GM10248 (cell line): ENCODE measurements at regions not wholly inside any gene's neighbourhood (a gene's known extent, or its start where the extent isn't known, plus 50 kb on each side); places are given as distances from the start of the nearest gene placed in this dataset.
"Not testable (repeated sequence)": the region's sequence is repeated elsewhere in the genome, so short reads cannot be mapped to it uniquely, and the experiment has no call there.

ENCODE experiments used
- CTCF ChIA-PET: fragments of 300-600 bp; sonication (Branson Sonifier 250); formaldehyde crosslinking; extraction: SDS; loops from one replicate; lab custom pipeline; 2021; ENCODE audit warnings: antibody characterized with exemption; lab: Yijun Ruan, JAX
- POLR2A ChIA-PET: fragments of 350-650 bp; sonication (Branson Sonifier 250); formaldehyde crosslinking; extraction: SDS; loops from one replicate; lab custom pipeline; 2020; ENCODE audit warnings: antibody characterized with exemption; lab: Yijun Ruan, JAX
- DNase-seq: peaks from one replicate; pipeline ENCODE4 v3.0.0; 2012; ENCODE audit errors: extremely low spot score
- TF ChIP-seq, protein P1 (sequence below): IDR thresholded peaks from 2 replicates; pipeline ENCODE4 v1.5.1; 2012; ENCODE audit warnings: mild to moderate bottlenecking, low read depth; ENCODE audit errors: extremely low read depth, missing control alignments, control extremely low read depth

DNA sequence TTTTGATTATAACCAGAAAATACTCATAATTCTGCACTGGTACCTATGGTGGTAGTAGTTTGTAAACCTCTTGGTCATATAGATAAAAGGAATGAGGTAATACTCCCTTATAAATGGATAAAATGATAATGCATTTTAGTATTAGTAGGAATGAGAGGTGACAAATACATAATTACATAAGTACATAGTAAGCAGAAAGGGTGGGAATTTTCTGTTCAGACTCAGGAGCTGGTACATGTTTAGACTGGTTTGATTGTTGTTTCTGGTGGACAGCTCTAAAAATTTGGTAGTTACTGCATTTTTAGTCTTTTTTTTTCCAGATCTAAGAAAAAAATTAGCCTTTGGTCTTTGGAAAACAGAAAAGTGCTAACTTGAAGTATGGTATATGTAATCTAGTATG, 70.4 kb upstream of the AGA start:
- POLR2A ChIA-PET, result no interaction called here
- TF ChIP-seq, protein P1, sequence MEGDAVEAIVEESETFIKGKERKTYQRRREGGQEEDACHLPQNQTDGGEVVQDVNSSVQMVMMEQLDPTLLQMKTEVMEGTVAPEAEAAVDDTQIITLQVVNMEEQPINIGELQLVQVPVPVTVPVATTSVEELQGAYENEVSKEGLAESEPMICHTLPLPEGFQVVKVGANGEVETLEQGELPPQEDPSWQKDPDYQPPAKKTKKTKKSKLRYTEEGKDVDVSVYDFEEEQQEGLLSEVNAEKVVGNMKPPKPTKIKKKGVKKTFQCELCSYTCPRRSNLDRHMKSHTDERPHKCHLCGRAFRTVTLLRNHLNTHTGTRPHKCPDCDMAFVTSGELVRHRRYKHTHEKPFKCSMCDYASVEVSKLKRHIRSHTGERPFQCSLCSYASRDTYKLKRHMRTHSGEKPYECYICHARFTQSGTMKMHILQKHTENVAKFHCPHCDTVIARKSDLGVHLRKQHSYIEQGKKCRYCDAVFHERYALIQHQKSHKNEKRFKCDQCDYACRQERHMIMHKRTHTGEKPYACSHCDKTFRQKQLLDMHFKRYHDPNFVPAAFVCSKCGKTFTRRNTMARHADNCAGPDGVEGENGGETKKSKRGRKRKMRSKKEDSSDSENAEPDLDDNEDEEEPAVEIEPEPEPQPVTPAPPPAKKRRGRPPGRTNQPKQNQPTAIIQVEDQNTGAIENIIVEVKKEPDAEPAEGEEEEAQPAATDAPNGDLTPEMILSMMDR, result no peak
- no peak for DNase-seq
- CTCF ChIA-PET, result no interaction called here

DNA sequence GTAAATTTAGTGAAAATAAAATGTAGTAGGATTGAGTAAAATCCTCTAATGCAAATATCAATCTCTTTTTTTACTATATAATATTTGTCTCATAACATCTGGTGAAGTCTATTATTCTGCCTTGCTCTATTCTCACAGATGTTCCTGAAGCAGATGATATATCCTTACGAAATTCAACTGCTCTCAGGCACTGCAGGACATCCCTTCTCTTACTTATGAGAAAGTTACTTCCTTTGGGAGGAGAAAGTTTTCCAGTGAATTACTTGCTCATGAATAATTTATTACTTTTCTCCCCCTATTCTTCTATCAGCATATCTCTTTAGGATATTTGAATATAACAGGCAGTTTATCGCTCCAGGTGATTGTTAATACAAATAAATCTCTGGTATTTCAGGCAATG, 75.6 kb upstream of the AGA start:
- DNase-seq, result no peak
- TF ChIP-seq, protein P1, result no peak
- ChIA-PET CTCF (no interaction called here), POLR2A (no interaction called here)

- ChIA-PET POLR2A (no interaction called here), CTCF (no interaction called here)
- TF ChIP-seq, protein P1, result no peak
- no peak for DNase-seq
These were observed 77.4 kb upstream of the AGA start for GRCh38 chr4:177519481-177520260.

- TF ChIP-seq, protein P1, result no peak
- ChIA-PET POLR2A (no interaction called here), CTCF (no interaction called here)
- DNase-seq, result no peak
These were observed 86.4 kb upstream of the AGA start for GRCh38 chr4:177528620-177529019.

DNA sequence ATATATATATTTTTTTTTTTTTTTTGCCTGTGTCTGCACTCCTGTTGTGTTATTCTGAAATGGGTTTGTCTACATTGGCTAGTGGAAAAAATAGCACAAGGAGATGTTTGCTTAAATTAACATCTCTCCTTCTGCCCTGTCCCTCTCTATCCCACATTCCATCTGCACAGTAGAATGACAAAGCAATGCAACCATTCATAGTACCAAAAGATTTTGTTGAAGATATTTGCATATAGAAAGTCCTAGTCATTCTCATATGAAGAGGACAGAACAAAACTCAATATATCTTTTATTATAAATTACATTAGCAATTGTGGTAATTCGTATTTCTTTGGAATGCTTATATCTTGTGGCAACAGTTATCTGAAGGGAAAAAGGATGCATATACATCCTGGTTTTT, 88.3 kb upstream of the AGA start:
- ChIA-PET CTCF (no interaction called here), POLR2A (no interaction called here)
- TF ChIP-seq, protein P1, result no peak
- no peak for DNase-seq

GRCh38 chr4:177532358-177532757, 90.1 kb upstream of the AGA start:
- ChIA-PET POLR2A (no interaction called here), CTCF (no interaction called here)
- TF ChIP-seq, protein P1, result no peak
- DNase-seq, result no peak

- DNase-seq, CTCF ChIA-PET, POLR2A ChIA-PET: not testable (repeated sequence)
These were observed 92.6 kb upstream of the AGA start for GRCh38 chr4:177534841-177535240.
